HG03558 (cell line): ENCODE measurements at regions not wholly inside any gene's neighbourhood (a gene's known extent, or its start where the extent isn't known, plus 50 kb on each side); places are given as distances from the start of the nearest gene placed in this dataset.

Experiments
- ATAC-seq: cut with Tn5 transposase; IDR thresholded peaks from one replicate; pipeline ENCODE4 v1.9.1; 2021; ENCODE audit warnings: moderate number of reproducible peaks; ENCODE audit not compliant: unreplicated experiment; ENCODE audit errors: extremely low read depth

- no peak for ATAC-seq
Observed at GRCh38 chr15:38898236-38898635, 333.6 kb upstream of the RASGRP1 start.

- ATAC-seq = no peak
Observed at GRCh38 chr15:38899300-38899699, 334.7 kb upstream of the RASGRP1 start.

GRCh38 chr15:38904298-38904697 is 339.7 kb upstream of the RASGRP1 start:
- no peak for ATAC-seq

- no peak for ATAC-seq
Observed at GRCh38 chr15:38905632-38906031, 341.0 kb upstream of the RASGRP1 start.

- ATAC-seq = no peak
Observed at GRCh38 chr15:38920966-38921365, 356.4 kb upstream of the RASGRP1 start.

- ATAC-seq = no peak
Observed at GRCh38 chr15:38921471-38921870, 356.9 kb upstream of the RASGRP1 start.

GRCh38 chr15:38928431-38928830 is 363.8 kb upstream of the RASGRP1 start:
- ATAC-seq = no peak

- ATAC-seq = no peak
Observed at GRCh38 chr15:38930851-38931572, 366.4 kb upstream of the RASGRP1 start.

- ATAC-seq = no peak
Observed at GRCh38 chr15:38941399-38941953, 376.9 kb upstream of the RASGRP1 start.

- no peak for ATAC-seq
Observed at GRCh38 chr15:38944536-38944935, 379.9 kb upstream of the RASGRP1 start.

- ATAC-seq = no peak
Observed at GRCh38 chr15:38945551-38946298, 381.1 kb upstream of the RASGRP1 start.

- no peak for ATAC-seq
Observed at GRCh38 chr15:38954090-38954489, 389.5 kb upstream of the RASGRP1 start.

GRCh38 chr15:38961456-38961855 is 396.8 kb upstream of the RASGRP1 start:
- ATAC-seq = no peak

GRCh38 chr15:38961931-38962330 is 397.3 kb upstream of the RASGRP1 start:
- no peak for ATAC-seq

GRCh38 chr15:38972831-38973230 is 408.2 kb upstream of the RASGRP1 start:
- ATAC-seq = no peak

GRCh38 chr15:38975282-38975990 is 410.8 kb upstream of the RASGRP1 start:
- no peak for ATAC-seq

- ATAC-seq = no peak
Observed at GRCh38 chr15:38991126-38991525, 426.5 kb upstream of the RASGRP1 start.

GRCh38 chr15:38991701-38992100 is 427.1 kb upstream of the RASGRP1 start:
- no peak for ATAC-seq

GRCh38 chr15:38992506-38992905 is 427.9 kb upstream of the RASGRP1 start:
- ATAC-seq = no peak

- ATAC-seq = no peak
Observed at GRCh38 chr15:38992930-38993329, 428.3 kb upstream of the RASGRP1 start.

- no peak for ATAC-seq
Observed at GRCh38 chr15:38994310-38994709, 429.7 kb upstream of the RASGRP1 start.
